Left lung (tissue), 4 donors: ENCODE measurements at regions not wholly inside any gene's neighbourhood (a gene's known extent, or its start where the extent isn't known, plus 50 kb on each side); places are given as distances from the start of the nearest gene placed in this dataset.
A peak's percentile ranks its signal among the peaks of the same experiment; 100 is the strongest.

Experiments
- ATAC-seq: fragments of 200-7000 bp; cut with Tn5 transposase; one replicate; pipeline ENCODE4 v1.9.1; 2020; ENCODE audit warnings: moderate library complexity
- DNase-seq, 4 donors: peaks; one replicate each; pipeline ENCODE4 v3.0.0-alpha.2; 2013 to 2020
- H3K27ac ChIP-seq, 2 donors: fragments of 200-600 bp; sonication (generic) in 1 of 2; one replicate each; pipeline versions ENCODE4 v1.5.0 to v1.8.0; 2020 to 2021
- H3K27me3 ChIP-seq, 2 donors: fragments of 200-600 bp; sonication (generic) in 1 of 2; one replicate each; pipeline versions ENCODE4 v1.5.0 to v1.8.0; 2020 to 2021
- H3K36me3 ChIP-seq, 2 donors: fragments of 200-600 bp; sonication (generic) in 1 of 2; one replicate each; pipeline versions ENCODE4 v1.5.0 to v1.8.0; 2020 to 2021
- H3K4me1 ChIP-seq, 2 donors: fragments of 200-600 bp; one replicate each; pipeline ENCODE4 v1.8.0; 2021
- H3K4me3 ChIP-seq, 2 donors: fragments of 200-600 bp; sonication (generic) in 1 of 2; one replicate each; pipeline versions ENCODE4 v1.5.0 to v1.8.0; 2020 to 2021; ENCODE audit warnings: mild to moderate bottlenecking in 1 of 2
- H3K9me3 ChIP-seq, 2 donors: fragments of 200-600 bp; sonication (generic) in 1 of 2; one replicate each; pipeline versions ENCODE4 v1.5.0 to v1.8.0; 2020 to 2021
- CTCF ChIP-seq, 2 donors: fragments of 200-600 bp; sonication (generic) in 1 of 2; IDR thresholded peaks; one replicate each; pipeline versions ENCODE4 v1.5.0 to v1.8.0; 2021; ENCODE audit warnings: antibody characterized with exemption in 2 of 2
- intact Hi-C, 2 donors: fragments of 100-400 bp; cut with DNase I; formaldehyde crosslinking; loops; one replicate each; pipeline versions ENCODE4 v1.11.2 to v1.14.2; 2022
- donor health status: DM: no; HTN: yes; CAD: no.
- donor health status: DM: no; HTN: no; CAD: no.

- intact Hi-C loops = no loop called here
These were observed 115.6 kb downstream of the BTG1 start for GRCh38 chr12:92029902-92030586.

GRCh38 chr12:92029136-92029535 lies 116.5 kb downstream of the BTG1 start:
- Histone ChIP-seq H3K4me1 (peaks cover 0 to 37% of the 10 kb centered on the region in 2 donors), H3K27ac (no peak overlapping the region), H3K9me3 (no peaks in the 10 kb centered on the region), H3K27me3 (no peaks in the 10 kb centered on the region), H3K36me3 (no peaks in the 10 kb centered on the region), H3K4me3 (no peak overlapping the region)
- intact Hi-C loops = no loop called here
- DNase-seq (no peak), ATAC-seq (no peak)
- TF ChIP-seq CTCF (IDR thresholded peaks at IDR 0.05) = no peak

More at GRCh38 chr12:92029902-92030586, 115.6 kb downstream of the BTG1 start:
- Histone ChIP-seq H3K27me3 (no peaks in the 10 kb centered on the region), H3K4me1 (peaks cover 8 to 46% of the 10 kb centered on the region in 2 donors), H3K27ac (peak overlapping the region; percentile 63 to 74), H3K36me3 (no peaks in the 10 kb centered on the region), H3K9me3 (no peaks in the 10 kb centered on the region), H3K4me3 (no peak overlapping the region)
- no peak for TF ChIP-seq CTCF (IDR thresholded peaks at IDR 0.05)
- DNase-seq = no peak
- ATAC-seq = peak; percentile 18

- H3K27ac ChIP-seq = no peak overlapping the region
- peaks cover 0 to 30% of the 10 kb centered on the region in 2 donors for H3K4me1 ChIP-seq
- no peak for TF ChIP-seq CTCF (IDR thresholded peaks at IDR 0.05)
- intact Hi-C loops = no loop called here
- H3K9me3 ChIP-seq = no peaks in the 10 kb centered on the region
- no peaks in the 10 kb centered on the region for H3K27me3 ChIP-seq
- no peak overlapping the region for H3K4me3 ChIP-seq
- ATAC-seq (no peak), DNase-seq (no peak)
- no peaks in the 10 kb centered on the region for H3K36me3 ChIP-seq
These were observed 117.3 kb downstream of the BTG1 start for GRCh38 chr12:92028441-92028709.

GRCh38 chr12:92027701-92028440 lies 117.8 kb downstream of the BTG1 start:
- Histone ChIP-seq H3K4me3 (no peak overlapping the region), H3K27me3 (no peaks in the 10 kb centered on the region), H3K4me1 (peaks cover 0 to 28% of the 10 kb centered on the region in 2 donors), H3K27ac (no peak overlapping the region), H3K9me3 (no peaks in the 10 kb centered on the region), H3K36me3 (no peaks in the 10 kb centered on the region)
- no peak for TF ChIP-seq CTCF (IDR thresholded peaks at IDR 0.05)
- intact Hi-C loops = no loop called here
- DNase-seq = no peak
- ATAC-seq = no peak

GRCh38 chr12:92027243-92027642 lies 118.4 kb downstream of the BTG1 start:
- Histone ChIP-seq H3K4me1 (peaks cover 0 to 24% of the 10 kb centered on the region in 2 donors), H3K27ac (no peak overlapping the region), H3K36me3 (no peaks in the 10 kb centered on the region), H3K9me3 (no peaks in the 10 kb centered on the region), H3K27me3 (no peaks in the 10 kb centered on the region), H3K4me3 (no peak overlapping the region)
- DNase-seq (no peak), ATAC-seq (no peak)
- TF ChIP-seq CTCF (IDR thresholded peaks at IDR 0.05) = no peak
- intact Hi-C loops = no loop called here
